GM21447 (cell line): ENCODE measurements at regions not wholly inside any gene's neighbourhood (a gene's known extent, or its start where the extent isn't known, plus 50 kb on each side); places are given as distances from the start of the nearest gene placed in this dataset.

Source experiments
- ATAC-seq: cut with Tn5 transposase; IDR thresholded peaks from one replicate; pipeline ENCODE4 v1.9.1; 2021; ENCODE audit not compliant: unreplicated experiment

DNA sequence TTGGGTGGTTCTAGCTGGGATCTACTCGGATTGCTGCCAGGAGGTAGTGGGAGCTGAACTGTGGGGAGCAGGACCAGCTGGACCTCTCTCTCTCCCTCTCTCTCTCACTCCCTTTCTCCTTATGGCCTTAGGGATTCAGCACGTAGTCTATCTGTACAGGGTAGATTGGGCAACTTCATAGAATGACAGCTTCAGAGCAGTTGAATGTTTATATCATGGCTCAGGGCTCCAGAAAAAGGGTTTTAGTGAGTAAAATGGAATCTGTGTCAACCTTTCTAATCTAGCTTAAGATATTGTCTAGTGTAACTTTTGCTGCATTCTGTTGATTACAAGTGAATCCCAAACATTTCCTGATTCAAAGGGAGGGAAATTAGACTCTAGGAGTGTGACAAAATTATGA lies 127.7 kb upstream of the PDGFD start:
- ATAC-seq: no peak

DNA sequence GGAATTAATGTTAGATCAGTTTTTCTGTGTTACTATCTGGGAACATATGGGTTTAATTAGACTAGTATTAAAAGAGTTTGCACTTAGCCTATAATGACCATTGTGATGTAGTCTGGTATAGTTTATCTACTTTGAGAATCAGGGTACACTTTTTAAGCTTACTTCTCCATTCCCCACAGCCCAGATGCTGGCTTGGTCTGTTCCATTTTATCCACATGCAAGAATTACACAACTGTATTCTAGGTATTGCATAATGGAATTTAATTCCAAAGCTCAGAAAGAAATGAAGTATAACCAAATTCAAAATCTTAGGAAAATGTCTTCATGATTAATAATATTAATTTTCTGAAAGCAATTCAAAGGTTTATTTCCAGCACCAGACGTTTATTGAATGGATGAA lies 122.2 kb upstream of the PDGFD start:
- no peak for ATAC-seq

DNA sequence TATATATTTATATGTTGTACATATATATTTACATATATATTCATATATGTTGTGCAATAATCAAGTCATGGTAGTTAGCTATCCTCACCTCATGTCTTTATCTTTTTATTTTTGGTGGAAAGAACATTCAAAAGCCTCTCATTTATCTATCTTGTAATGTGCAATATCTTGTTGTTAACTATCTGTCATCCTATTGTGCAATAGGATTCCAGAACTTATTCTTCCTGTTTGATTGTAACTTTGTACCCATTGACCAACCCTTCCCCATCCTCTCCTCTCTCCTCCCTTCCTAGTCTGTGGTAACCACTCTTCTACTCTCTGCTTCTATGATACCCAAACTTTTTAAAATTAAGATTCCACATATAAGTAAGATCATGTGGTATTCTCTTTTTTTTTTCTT lies 115.6 kb upstream of the PDGFD start:
- ATAC-seq: no peak

DNA sequence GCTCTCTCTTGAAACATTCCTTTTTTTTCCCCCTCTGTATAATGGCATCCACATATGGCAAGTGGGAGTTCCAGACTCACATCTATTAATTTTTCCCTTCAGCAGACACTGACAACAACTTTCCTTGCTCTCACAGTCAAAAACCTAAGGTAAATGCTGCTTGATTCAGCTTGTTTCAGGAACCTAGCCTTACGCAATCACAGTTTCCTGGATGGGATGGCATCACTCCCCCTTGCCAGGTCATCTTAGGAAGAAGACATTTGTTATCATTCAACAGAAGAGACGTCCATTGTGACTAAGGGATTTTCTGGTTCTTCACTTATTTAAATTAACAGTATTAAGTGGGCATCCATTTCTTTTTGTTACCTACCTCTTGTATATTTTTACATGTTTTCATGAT lies 112.0 kb upstream of the PDGFD start:
- ATAC-seq: no peak

DNA sequence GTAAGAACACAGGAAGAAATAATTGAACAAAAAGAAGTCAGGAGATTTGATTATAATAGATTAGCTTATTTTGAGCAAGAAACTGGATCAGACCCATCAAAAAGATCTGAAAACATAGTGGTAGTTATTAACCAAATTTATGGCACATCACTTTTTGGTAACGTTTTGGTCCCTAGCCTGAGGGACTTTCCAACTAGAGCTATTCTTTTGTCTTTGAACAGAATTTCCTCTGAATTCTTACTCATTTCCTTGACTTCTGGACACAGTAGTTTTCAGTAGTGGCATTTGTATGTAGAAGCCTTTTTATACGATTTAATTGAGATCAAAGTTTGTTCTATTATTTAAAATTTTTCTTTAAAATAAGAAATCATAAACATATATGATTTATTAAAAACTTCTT lies 96.5 kb upstream of the PDGFD start:
- ATAC-seq: no peak

DNA sequence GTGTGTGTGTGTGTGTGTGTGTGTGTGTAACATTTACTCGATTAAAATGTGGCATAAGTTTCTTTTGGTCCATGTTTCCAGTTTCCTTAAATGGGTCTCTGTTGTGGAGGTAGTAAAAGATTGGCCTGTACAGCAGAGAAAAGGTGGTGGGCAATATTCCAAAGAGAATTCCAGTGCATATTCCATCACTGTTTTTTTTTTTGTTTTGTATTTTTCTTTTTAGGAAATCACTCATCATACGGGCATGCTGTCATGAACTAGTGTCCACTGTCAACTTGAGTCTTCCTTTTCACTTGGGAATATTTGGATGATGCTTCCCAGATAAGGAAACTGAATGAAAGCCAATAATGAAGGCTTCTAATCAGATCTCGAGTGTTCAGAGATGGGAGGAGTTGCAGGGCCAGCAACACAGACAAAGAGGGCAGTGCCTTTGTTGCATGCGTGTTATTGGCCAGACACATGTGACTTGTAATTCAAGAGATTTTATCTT lies 95.2 kb upstream of the PDGFD start:
- ATAC-seq: no peak

DNA sequence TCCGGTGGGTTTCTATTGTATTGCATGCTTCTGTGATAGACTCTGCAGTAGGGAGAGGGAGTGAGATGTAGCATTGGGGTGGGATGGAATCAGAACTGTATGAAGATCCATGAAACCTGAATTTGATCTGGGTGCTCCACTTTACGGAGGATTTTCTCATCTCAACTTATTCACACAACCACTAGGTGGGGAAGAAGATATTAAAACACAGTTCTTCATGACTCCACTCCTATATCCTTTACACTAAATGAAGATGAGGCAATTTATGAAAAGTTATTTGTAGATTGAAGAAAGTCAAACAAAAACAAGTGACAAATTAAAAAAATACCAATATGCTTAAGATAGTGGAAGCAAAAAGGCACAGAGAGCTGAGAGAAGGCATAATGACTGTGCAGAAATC lies 92.6 kb upstream of the PDGFD start:
- no peak for ATAC-seq

DNA sequence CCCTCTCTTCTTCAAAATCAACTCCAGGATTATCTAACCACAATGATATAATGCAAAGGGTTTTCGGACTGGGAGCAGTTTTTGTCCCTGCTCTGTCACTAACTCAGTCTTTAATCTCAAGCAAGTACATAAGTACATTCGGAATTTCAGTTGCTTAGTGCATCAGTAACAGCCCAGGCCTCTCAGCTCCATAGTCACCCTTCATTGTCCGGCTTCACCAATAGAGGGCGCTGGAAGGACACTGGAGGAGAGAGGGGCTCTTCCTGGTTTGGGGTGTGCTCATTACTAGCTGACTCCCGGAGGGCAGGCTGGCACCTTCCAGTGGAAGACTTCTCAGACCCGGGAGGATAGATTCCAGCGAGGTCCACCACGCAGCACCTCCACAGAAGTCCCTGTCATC lies 90.4 kb upstream of the PDGFD start:
- ATAC-seq: peak; percentile 82

DNA sequence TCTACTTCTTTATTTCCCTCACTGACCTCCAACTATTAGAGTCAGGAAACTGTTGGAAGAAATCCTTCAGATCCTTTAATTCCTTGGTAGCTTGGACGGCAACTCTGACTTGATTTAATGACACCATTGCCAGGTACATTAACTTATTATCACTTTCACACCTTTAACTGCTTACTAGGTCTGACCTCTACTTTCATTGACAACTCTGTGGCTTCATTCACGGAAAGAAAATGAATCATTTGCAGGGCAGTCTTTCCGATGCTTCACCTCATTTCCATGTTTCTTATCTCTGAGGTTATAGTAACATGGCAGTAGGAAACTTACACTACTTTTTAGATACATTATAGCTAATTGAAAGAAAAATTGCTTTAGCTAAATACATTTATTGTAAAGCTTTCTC lies 82.6 kb upstream of the PDGFD start:
- ATAC-seq: no peak

DNA sequence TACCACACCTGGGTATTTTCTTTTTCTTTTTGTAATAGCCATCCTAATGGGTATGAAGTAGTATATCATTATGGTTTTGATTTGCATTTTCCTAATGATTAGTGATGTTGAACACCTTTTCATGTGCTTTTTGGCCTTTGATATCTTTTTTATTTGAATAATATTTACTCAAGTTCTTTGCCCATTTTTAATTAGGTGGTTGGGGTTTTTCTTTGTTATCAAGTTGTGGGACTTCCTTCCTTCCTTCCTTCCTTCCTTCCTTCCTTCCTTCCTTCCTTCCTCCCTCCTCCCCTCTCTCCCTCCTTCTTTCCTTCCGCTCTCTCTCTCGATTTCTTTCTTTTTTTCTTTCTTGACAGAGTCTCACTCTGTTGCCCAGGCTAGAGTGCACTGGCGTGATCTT lies 75.0 kb upstream of the PDGFD start:
- ATAC-seq: no peak

DNA sequence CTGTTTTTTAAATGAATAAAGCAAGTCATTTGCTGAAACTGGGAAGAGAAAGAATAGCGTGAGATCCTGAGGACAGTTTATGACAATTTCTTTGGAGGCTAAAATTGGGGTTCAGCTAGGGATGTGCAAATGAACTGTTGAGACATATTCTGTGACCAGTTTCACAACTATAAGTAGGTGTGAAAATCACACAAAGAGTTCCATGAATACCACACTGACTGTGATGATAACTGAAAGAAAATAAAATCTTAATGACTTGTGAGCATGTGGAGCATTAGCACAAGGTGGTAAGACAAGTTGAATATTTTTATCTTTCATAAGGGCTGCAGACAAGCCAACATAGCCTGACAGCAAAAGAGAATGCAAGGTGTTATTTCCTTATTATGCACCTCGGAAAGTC lies 61.1 kb upstream of the PDGFD start:
- no peak for ATAC-seq

DNA sequence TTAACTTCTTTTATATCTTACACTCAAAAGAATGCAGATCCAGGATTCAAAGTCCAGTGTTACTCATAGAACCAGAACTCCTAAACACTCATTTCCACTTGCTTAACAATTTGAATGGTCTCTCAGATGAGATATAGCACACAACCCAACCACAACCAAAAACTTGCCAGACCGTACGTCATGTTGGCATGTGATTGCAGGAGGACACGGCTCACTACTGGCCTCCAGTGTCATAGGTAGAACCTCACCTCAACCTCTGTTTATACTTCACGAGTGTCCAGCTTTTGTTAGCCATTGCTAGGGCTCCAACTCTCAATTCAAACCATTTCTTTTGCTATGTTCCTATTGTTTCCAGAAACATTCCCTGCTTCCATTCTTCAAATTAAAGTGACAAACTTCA lies 58.5 kb upstream of the PDGFD start:
- ATAC-seq: no peak

DNA sequence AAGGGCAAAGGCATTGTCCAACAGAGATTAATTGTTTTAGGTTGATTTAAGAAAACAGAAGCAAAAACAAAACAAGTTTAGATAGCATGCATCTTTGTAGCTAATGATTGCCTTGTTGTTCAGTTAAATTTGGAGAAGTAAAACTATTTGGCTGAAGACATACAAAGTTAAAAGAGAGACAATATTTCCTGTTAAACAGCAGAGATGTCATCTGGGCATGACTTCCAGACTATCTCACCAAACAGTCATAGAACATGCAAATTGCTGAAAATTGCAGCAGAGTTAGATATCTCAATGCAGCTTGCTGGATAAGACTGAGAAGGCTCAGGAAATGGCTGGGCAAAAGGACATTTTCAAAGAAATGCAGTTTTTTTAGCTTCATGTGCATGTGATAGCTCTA lies 57.5 kb upstream of the PDGFD start:
- no peak for ATAC-seq

DNA sequence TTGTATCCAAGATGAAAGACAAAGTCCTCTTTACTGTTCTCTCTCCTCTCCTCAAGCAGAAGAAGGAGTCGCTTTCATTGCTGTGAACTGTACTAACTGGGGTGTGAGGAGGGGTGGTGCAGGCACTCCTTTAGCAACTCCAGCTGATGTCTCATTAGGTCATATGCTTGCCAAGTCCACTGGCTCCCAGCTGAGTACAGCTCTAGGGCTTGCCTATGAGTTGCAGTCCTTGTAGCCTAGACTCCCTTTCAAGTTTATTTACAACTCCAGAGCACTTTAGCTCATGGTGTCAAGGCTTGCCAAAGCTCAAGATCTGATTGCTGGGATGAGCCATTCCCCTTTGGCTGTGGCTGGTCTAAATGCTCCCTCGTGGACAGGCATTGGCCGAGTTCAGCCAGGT lies 55.1 kb upstream of the PDGFD start:
- no peak for ATAC-seq

DNA sequence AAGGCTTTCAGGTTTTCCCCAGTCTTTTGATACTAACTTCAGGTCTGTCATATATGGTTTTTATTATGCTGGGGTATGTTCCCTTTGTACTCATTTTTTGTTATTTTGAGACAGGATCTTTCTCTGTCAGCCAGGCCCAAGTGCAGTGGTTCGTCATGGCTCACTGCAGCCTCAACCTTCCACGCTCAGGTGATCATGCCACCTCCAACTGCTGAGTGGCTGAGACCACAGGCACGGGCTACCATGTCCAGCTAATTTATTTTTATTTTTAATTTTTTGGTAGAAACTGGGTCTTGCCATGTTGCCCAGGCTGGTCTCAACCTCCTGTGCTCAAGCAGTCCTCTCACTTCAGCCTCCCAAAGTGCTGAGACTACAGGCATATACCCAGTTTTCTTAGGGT lies 50.6 kb upstream of the PDGFD start:
- ATAC-seq: no peak
